ENCODE measurements at regions not wholly inside any gene's neighbourhood (a gene's known extent, or its start where the extent isn't known, plus 50 kb on each side); places are given as distances from the start of the nearest gene placed in this dataset.
"Not testable (repeated sequence)": the region's sequence is repeated elsewhere in the genome, so short reads cannot be mapped to it uniquely, and the experiment has no call there.

DNA sequence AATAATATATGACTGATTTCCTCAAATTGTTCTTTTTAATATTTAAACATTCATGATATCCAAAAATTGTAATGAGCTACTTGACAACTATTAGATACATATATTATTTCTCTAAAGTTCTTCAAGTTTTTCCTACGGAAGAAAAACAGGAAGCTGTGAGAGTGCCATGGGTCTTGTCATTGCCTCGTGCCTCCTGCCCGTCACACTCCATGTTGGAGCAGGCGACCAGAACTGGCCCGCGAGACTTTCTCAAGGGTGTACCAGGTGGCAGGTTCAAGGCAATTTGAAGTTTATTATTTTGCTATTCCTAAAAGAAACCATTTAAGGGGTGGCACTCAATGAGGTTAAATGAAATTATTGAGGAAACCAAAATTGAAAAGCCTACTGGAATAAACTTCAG, 337.2 kb downstream of the HACE1 start:
- DNase-seq (ENCODE audit: extremely low read depth in 1 of 2, low read depth in 1 of 2), result no peak

DNA sequence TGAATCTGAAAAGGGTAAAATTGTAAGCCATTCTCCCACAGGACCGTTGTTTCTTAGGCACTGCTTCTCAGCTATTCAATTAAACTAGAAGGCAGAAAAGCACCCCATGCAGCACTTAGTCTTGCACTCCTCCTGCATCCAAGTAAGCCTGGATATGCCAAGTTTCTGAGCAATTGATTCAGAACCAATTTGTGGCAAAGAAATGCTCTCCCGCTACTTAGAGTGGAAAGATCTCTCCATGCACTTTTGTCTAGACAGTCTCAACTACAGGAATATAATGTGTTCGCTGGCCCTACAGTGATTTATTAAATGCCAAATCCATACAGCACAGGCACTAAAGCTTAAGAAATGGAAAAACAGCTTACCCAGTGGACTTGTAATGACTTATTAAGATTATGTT, 338.5 kb downstream of the HACE1 start:
- no peak for DNase-seq (ENCODE audit: extremely low read depth in 1 of 2, low read depth in 1 of 2)

DNA sequence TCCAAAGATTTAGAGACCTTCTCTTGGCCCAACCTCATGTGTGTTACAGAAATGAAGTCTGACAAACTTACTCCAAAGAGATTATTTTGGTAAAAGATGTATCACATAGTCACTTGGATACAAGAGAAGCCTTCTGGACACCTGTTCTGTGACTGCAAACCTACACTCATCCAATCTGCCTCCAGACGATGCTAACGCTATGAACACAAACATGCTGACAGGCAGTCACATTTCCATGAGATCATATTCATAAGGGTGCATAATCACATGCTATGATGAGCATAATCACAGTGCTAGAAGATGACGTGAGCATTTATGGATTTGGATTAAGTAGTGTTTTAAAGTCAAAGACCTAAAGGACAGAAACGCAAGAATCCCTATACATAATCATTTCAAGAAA, 340.2 kb downstream of the HACE1 start:
- no peak for DNase-seq (ENCODE audit: extremely low read depth in 1 of 2, low read depth in 1 of 2)

DNA sequence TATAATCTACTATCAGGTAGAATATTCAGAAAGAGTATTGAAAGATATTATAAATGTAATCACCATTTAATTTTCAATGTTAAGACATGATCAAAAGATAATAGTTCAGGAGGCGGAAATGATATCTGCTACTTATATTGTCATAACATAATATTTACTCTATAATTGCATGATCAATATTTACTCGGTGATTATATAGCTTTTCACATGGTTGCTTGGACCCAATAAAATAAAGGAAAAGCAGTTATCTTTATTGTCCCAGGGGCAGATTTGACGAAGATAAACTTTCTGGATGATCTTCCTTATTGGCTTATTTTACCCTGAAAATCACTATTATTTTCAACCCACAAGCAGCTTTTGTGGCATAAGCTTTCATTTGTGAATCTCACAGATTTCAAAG, 350.4 kb downstream of the HACE1 start:
- DNase-seq (ENCODE audit: extremely low read depth in 1 of 2, low read depth in 1 of 2), result no peak

DNA sequence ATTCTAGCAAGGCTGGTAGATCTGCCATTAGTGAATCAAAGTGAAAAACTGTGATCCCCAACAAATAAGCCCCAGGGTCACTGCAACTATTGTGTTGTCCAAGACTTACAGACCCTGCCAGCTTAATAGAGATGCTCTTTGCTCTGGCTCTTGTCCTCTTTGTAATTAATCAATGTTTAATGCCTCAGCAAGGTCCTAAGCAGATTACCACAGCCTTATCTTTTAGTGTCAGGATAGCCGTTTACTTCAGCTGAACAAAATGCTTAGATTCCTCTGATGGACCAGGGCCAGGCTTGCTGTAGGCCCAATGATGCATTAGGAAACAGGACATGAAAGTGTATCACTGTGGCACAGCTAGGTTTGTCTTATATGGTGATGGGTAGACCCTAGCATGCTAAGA, 353.3 kb downstream of the HACE1 start:
- no peak for DNase-seq (ENCODE audit: extremely low read depth in 1 of 2, low read depth in 1 of 2)

DNA sequence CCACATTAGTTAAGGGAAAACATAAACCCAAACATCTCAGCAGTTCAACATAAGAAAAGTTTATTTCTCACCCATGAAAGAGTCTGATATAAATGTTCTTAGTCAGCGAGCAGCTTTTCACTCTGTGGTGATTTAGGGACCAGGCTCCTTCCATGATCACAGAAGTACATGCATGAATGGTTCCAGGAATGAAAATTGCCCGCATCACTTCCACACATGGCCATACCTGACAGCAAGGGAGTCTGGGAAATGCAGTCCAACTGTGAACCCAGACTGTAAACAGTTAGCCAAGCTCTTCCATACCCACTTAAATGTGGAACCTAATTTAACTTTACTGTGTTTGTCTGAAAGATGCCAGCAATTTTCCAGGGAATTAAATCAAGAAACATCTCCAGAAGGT, 353.9 kb downstream of the HACE1 start:
- no peak for DNase-seq (ENCODE audit: extremely low read depth in 1 of 2, low read depth in 1 of 2)

DNA sequence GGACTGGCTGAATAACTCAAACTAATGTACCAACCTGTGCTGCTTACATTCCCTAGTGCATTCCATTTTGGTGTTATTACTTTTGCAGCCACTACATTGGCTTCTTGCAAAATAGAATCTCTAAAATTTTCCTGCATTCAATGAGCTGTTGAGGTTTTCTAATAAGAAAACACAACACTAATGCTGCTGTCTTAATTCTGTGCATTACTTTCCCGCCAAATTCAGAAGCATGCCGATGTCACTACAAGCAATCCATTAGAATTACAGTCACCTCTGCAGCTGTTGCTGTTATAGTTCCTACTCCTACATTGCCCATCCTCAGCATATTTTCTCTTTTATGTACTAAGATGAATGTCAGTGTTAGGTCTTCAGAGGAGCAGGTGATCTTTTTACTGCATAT, 359.5 kb downstream of the HACE1 start:
- no peak for DNase-seq (ENCODE audit: extremely low read depth in 1 of 2, low read depth in 1 of 2)

DNA sequence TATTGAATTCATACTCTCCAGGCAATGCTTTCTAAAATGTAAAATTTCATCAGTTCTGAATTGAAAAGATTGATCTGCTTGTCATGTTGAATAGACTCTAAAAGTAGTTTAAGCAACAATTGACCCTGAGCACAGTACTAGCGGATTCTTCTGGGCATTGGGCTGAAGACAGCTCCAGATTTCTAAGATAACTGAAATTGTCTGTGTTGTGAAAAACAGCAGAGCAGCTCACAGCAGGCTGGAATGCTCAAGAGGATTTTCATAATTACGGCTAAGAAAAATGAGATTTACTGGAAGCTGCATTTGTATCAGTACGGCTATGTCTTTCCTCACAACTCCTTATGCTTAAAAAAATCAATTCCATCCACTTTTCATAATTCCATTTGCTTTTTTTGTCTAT, 373.7 kb downstream of the HACE1 start:
- DNase-seq (ENCODE audit: extremely low read depth in 1 of 2, low read depth in 1 of 2), result no peak

DNA sequence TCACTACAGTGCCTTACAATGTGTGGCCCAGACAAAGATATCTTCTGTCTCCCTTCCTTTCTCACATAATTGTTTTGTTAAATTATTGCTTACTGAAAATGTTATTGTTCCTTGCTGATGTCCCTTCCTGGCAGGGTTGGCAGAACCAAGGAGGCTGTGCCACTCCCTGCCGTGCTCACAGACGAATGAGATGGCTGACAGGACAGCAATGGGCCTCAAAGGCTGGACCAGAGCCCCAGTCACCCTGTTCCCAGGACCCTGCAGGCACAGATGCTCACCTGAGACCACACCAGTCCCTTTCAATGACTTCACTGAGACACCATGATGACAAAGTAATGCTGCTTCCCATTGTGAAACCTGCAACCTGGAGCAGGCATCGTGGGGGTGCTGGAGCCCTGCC, 375.1 kb downstream of the HACE1 start:
- no peak for DNase-seq (ENCODE audit: extremely low read depth in 1 of 2, low read depth in 1 of 2)

DNA sequence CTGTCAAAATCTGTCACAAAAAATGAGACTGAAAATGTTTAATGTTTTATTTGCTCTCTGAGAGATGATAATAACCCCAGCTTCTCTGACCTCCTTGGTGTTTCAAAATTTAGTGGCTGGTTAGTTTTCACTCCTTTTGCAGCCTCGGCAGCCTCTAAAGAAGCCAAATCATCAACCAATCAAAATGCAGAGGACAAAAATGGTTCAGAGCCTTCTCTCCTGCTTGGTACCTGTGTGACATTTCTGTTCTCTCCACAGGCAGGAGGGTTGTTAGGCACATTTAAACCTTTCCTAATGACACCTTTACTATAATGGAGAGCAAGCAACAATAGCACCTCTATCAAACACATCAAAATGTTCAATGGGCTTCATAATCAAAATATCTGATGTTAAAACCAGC, 375.5 kb downstream of the HACE1 start:
- no peak for DNase-seq (ENCODE audit: extremely low read depth in 1 of 2, low read depth in 1 of 2)

DNA sequence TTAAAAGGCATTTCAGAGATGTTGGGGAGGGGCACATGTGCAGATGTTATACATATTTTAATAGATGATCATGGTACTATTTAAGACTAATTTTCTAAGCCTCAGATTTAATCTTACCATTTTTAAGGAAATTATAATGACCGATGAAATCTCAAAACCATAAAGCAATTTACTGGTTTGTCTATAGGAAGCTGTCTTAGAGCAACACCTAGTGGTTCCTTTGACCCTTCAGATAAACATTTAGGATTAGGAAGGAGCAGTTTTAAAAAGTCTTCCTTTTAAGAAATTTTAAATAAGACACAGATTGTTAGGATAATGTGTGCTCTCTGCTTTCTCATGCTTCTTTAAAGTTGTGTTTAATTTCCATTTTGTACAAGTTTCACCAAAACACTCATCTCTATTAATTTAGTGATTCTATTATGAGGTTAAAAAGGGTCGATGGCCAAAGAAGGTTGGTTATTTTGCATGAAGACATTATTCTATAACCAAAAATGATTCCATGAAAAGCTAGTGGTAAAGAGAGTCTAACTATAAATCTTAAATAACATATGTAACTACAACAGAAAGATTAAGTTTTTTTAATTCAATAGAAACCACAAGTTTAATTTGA, 376.4 kb downstream of the HACE1 start:
- DNase-seq (ENCODE audit: extremely low read depth in 1 of 2, low read depth in 1 of 2), result no peak

DNA sequence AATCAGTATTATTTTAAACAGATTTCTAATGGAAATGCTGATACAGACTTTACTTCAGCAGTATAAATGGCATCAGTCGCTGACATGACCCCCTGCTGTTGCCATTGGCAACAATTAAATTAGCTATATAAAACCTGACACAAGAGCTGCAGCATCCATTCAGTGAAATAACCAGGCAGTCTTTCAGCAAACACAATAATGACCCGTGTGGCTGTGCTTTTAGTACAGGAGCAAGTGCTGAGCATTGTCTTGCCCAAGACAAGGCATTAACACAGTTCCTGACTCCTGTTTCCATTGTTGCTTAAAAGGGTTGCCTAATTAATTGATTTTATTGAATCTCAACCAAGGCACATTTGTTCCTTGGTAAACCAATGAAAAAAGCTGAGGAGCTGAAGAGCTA, 382.1 kb downstream of the HACE1 start:
- no peak for DNase-seq (ENCODE audit: extremely low read depth in 1 of 2, low read depth in 1 of 2)

DNA sequence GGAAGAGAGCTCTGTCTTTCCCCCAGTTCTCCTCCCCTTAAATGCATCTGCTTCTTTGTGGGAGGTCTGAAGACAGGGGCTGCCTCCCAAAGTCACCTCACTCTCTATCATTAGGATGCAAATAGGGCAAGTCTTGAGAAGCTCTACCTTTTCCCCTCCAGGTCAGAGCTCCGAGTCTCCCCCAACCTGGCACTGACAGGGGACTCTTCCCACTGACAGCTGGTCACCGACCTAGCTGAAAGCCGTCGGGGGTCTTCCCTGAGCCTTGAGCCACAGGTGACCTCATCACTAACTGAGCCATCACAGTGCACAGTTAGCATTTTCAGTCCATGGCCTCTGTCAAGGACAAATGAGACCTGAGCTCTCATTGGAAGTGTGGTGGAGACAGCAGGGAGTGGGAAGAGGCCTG, 386.7 kb downstream of the HACE1 start:
- no peak for DNase-seq (ENCODE audit: extremely low read depth in 1 of 2, low read depth in 1 of 2)

DNA sequence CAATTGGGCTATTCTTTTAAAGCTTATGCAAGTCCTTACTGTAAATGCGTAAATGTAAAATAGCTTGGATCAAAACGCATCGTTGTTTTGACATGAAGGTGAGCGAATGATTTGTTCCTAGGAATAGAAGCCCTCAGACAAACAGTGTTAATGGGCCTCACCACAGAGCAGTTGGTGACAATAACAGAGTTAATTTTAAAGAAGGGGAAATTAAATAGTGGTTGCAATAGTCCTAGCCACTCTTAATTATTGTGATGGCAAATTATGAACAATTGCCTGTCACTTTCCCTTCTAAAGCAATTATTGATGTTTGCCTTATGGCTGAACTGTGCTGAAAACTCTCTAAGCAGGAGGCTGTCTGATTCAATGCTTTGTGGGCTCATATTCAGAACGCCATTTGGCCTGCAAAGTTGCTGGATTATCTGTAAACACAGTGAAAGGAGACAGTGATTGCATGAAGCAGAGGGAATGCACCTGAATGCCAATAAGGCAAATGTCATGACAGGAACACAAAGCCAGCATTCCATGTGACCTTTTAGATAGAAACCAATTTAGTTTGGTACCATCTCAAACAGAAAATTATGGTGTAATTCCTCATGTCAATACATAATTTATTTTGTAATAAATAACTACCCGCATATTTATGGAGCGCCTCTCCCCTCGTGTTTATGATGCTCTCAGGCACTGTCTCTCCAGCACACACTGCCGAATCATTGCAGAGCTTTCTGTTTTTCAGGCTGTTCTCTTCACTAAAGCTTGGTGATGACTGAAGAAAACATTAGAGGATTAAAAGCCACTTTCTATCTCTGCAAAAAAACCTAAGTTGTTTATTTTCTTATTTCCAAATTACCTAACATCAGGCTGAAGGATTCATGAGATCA, 387.5 kb downstream of the HACE1 start:
- no peak for DNase-seq (ENCODE audit: extremely low read depth in 1 of 2, low read depth in 1 of 2)

DNA sequence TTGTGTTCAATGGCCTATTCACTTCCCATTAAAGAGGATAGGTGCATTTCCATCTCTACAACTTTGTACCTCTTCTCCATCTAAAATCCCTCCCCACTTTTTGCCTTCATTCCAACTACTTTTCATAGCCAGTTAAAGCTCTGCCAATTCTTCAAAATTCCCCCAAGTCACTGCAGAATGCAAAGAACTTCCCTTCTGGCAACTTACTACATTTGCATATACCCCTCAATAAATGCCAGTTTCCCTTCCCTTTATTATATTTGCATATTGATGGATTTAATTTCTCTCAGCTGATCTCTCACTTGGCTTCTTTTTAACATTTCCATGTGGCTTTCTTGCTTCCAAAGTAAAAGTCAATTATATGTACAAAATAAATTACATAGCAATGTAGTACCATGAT, 393.4 kb downstream of the HACE1 start:
- no peak for DNase-seq (ENCODE audit: extremely low read depth in 1 of 2, low read depth in 1 of 2)

DNA sequence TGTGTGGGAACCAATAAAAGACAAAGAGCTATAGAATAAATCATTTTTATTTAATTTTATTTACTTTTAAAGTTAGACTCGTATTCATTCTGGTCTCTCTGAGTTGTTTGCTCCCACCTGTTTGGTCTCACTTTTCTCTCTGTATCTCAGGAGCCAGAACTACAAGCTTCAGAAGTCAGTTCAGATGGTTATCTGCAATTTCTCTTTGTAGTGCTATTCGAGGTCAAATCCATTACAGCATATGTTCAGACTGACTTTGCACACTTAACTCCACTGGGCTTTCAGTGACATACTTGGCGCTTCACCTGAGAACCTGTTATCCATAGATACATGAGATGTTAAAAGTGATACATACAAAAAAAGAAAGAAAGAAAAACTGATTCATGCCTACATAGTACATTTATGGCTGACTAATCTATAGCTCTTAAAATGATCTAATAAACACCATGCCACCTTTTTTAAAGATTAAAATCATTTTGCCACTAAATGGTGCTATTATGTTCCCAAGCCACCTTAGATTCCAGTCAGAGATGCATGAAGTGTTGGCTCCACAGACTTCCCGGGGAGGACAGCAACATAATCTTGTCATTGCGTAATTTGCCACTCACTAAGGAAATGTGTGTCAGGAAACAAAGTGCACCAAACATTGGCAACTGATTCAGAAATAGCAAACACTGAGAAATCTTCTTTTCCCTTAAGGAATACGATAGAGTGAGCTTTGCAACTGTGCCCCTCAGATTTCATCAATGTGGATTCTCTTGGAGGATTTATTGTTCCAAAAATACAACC, 396.7 kb downstream of the HACE1 start:
- no peak for DNase-seq (ENCODE audit: extremely low read depth in 1 of 2, low read depth in 1 of 2)

DNA sequence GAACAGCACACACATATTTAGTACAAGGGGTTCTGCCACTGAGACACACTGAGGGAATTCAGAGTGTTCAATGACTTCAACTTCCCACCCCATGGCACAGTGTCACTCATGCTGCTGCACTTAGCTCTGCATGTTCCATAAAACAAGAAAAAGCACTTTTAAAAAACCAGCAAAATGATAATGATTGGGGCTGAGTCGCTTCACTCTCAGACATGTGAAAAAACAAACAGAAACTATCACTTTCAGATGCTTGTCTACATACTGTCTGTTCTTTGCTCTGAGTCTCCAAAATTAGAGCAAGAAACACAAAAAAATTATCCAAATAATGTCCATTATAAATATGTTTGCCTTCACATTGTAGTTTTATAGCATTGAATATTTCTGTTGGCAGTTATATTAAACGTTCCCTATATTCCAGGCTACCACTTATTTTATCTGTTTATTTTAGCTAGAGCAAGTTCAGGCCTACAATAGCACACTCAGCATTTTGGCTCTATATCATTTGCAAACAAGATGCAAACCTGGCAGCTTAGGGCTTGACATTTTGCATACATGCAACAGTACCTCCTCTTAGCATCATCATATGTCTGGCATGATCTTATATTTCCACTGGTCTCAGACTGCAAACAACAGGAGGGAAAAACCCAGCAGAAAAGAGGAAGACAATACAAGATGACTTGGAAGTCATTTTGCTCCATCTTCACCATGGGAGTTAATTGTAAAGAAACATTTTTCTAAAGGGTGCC, 398.8 kb downstream of the HACE1 start:
- no peak for DNase-seq (ENCODE audit: extremely low read depth in 1 of 2, low read depth in 1 of 2)

DNA sequence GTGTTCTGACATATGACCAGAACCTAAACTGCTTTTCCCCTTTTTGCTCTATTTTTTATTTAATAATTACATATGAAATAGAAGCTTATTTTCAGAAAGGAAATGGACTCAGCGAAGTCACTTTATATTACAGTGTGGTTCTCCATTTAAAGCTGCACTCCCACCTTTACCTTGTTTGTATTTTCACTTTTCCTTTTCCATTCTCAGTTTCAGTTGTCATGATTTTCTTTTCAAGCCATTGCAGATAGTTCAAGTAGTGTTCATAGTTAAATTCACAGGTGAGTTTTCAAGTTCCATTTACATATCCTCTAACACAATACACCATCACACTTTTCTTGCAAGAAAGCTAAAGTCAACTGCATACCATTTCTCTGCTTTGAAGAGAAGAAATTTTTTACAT, 400.2 kb downstream of the HACE1 start:
- no peak for DNase-seq (ENCODE audit: extremely low read depth in 1 of 2, low read depth in 1 of 2)

DNA sequence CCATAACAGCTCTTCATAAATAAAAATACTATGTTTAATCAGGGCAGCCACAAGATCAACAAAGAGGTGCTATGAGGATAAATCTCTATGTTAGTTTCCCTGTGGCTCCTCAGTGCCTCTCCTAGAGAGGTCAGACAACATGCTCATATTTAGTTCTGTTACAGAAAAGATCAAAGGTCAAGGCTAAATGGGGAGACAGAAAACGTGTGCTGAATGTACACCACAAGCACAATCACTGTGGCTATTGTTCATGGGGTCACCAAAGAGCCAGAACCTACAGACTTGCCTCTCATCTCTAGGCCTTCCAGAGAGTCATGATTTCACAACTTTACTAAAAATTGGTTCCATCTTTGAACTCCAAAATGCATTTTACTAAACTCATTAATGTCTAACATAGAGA, 409.8 kb downstream of the HACE1 start:
- DNase-seq (ENCODE audit: extremely low read depth in 1 of 2, low read depth in 1 of 2), result no peak

DNA sequence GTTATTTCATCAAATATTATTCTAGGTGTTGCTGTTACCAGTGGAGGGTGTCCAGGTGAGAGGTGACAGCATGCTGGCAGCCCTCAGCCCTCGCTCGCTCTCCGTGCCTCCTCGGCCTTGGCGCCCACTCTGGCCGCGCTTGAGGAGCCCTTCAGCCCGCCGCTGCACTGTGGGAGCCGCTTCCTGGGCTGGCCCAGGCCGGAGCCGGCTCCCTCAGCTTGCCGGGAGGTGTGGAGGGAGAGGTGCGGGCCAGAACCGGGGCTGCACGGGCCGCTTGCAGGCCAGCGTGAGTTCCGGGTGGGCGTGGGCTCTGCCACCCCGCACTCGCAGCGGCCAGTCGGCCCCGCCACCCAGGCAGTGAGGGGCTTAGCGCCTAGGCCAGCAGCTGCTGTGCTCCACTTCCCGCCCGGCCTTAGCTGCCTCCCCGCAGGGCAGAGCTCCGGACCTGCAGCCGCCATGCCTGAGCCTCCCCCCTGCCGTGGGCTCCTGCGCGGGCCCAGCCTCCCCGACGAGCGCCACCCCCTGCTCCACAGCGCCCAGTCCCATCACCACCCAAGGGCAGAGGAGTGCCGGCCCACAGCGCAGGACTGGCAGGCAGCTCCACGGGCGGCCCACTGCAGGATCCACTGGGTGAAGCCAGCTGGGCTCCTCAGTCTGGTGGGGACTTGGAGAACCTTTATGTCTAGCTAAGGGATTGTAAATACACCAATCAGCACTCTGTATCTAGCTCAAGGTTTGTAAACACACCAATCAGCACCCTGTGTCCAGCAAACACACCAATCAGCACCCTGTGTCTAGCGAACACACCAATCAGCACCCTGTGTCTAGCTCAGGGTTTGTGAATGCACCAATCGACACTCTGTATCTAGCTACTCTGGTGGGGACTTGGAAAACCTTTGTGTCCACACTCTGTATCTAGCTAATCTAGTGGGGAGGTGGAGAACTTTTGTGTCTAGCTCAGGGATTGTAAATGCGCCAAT, 413.3 kb downstream of the HACE1 start:
- DNase-seq (ENCODE audit: extremely low read depth in 1 of 2, low read depth in 1 of 2), result not testable (repeated sequence)

All from stimulated activated CD8-positive, alpha-beta memory T cell treated with anti-CD3 and anti-CD28 coated beads, Interleukin-7, amount 100 ng/mL, for 48 hours (primary cell).